Omental fat pad (tissue), 3 donors: ENCODE measurements at regions not wholly inside any gene's neighbourhood (a gene's known extent, or its start where the extent isn't known, plus 50 kb on each side); places are given as distances from the start of the nearest gene placed in this dataset.

Experiments used
- ATAC-seq: fragments of 150-250 bp; one replicate; pipeline ENCODE4 v1.9.1; 2016; ENCODE audit warnings: mild to moderate bottlenecking, moderate library complexity; ENCODE audit not compliant: low FRiP score
- DNase-seq: peaks from one replicate; pipeline ENCODE4 v3.0.0-alpha.2; 2019; ENCODE audit warnings: low spot score
- CTCF ChIP-seq, 3 donors: fragments of 450-650 bp; IDR thresholded peaks; one replicate each; pipeline ENCODE4 v1.5.1; 2016 to 2017; ENCODE audit warnings: antibody characterized with exemption in 3 of 3, mild to moderate bottlenecking in 3 of 3, moderate library complexity in 2 of 3

DNA sequence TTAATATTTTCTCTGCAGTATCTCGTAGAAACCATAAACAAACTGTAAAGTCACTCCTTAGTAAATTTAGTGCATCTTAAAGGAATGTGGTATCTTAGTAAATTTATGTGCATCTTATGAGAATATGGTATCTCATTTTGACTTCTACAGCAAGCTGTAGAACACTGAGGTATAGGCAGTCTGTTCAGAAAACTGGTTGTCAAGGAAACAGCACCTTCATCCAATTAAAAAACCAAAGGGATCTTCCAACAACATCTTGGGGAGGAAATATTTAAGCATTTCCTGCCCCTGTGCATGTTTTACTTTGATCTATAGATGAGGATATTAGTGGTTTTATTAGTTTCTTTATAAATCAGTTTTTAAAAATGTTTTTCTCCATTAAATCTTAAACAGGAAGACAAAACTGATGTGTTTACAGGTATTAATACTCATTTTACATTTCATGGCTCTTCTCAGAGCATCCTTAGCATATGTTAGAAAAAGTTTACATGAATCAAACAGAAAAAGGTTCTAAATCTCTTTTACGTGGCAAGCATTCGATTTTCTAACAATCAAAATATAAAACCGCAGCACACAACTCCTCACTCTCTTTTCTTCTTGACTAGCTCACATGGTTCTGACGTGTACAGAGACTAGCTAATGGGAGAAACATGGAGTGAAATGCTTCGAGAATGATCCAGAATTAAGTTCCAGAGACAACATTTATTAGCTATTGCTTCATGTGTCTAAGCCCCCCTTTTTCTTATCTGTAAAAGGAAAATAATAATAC, 668.8 kb downstream of the PTPRC start:
- TF ChIP-seq CTCF (IDR thresholded peaks at IDR 0.05) = no peak
- ATAC-seq (no peak), DNase-seq (no peak)

- no peak for DNase-seq
- no peak for TF ChIP-seq CTCF (IDR thresholded peaks at IDR 0.05)
- no peak for ATAC-seq
These were observed 669.6 kb downstream of the PTPRC start for GRCh38 chr1:199308349-199308846.

DNA sequence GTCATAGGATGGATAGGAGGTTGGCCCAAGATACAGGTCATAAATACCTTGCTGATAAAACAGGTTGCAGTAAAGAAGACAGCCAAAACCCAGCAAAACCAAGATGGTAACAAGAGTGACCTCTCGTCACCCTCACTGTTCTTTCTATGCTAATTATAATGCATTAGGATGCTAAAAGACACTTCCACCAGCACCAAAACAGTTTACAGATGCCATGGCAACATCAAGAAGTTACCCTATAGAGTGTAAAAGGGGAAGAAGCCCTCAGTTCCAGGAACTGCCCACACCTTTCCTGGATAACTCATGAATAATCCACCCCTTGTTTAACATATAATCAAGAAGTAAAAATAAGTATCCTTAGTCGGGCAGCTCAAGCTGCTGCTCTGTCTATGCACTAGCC, 671.9 kb downstream of the PTPRC start:
- no peak for ATAC-seq
- TF ChIP-seq CTCF (IDR thresholded peaks at IDR 0.05) = no peak
- DNase-seq = no peak

GRCh38 chr1:199311478-199312262, 672.8 kb downstream of the PTPRC start:
- no peak for TF ChIP-seq CTCF (IDR thresholded peaks at IDR 0.05)
- DNase-seq (no peak), ATAC-seq (no peak)

- DNase-seq = no peak
These were observed 673.8 kb downstream of the PTPRC start for GRCh38 chr1:199312626-199313025.

DNA sequence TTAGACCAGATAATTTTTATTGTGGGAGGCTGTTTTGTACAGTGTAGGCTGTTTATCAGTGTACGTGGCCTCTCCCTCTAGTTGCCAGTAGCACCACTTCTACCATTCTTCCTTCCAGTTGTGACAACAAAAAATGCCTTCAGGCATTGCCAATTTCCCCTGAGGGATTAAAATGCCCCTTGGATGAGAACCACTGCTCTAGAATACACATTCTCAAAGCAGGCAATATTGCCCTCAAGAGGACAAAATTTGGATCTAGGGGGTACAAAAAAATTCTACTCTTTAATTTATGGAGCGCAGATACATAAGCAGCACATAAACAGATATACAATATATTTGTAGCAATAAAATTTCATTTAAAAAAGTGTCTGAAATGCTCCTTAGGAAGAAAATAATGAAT, 674.6 kb downstream of the PTPRC start:
- ATAC-seq = no peak
- no peak for TF ChIP-seq CTCF (IDR thresholded peaks at IDR 0.05)
- DNase-seq = no peak

More at GRCh38 chr1:199312626-199313025, 673.8 kb downstream of the PTPRC start:
- ATAC-seq = no peak
- no peak for TF ChIP-seq CTCF (IDR thresholded peaks at IDR 0.05)
